Keratinocyte (primary cell): ENCODE measurements at regions not wholly inside any gene's neighbourhood (a gene's known extent, or its start where the extent isn't known, plus 50 kb on each side); places are given as distances from the start of the nearest gene placed in this dataset.

Source experiments
- DNase-seq: peaks from one replicate; pipeline ENCODE4 v3.0.0-alpha.2; 2011; ENCODE audit warnings: low read depth, missing footprints, low spot score
- FAIRE-seq: peaks from 2 replicates; lab custom pipeline; 2011; peaks lifted over from hg19 to GRCh38; lab: Jason Lieb, UNC
- H2AFZ ChIP-seq: 2 replicates; pipeline ENCODE4 v1.6.0; 2012; ENCODE audit warnings: low read length, control low read depth, inconsistent platforms; ENCODE audit not compliant: control insufficient read depth
- H3K27ac ChIP-seq: 2 replicates; pipeline ENCODE4 v1.5.1; 2011; ENCODE audit warnings: low read length; ENCODE audit not compliant: control insufficient read depth, insufficient read depth
- H3K27me3 ChIP-seq: 3 replicates; pipeline ENCODE4 v1.6.0; 2011; ENCODE audit warnings: low read length; ENCODE audit not compliant: control insufficient read depth, insufficient read depth; ENCODE audit errors: extremely low read depth
- H3K36me3 ChIP-seq, 2 experiments: 2 replicates in 1 of 2; 3 replicates in 1 of 2; pipeline ENCODE4 v1.5.1; 2011; ENCODE audit warnings: low read length in 2 of 2, mild to moderate bottlenecking in 1 of 2; ENCODE audit not compliant: control insufficient read depth in 2 of 2, insufficient read depth in 2 of 2; ENCODE audit errors: extremely low read depth in 1 of 2
- H3K4me1 ChIP-seq: 3 replicates; pipeline ENCODE4 v1.5.1; 2011; ENCODE audit warnings: low read length; ENCODE audit not compliant: control insufficient read depth, insufficient read depth; ENCODE audit errors: extremely low read depth
- H3K4me2 ChIP-seq: 3 replicates; pipeline ENCODE4 v1.6.0; 2011; ENCODE audit warnings: low read depth, low read length; ENCODE audit not compliant: control insufficient read depth, insufficient read depth; ENCODE audit errors: extremely low read depth
- H3K4me3 ChIP-seq, 3 experiments: fragments of 200-600 bp in 1 of 3; sonication (generic) in 1 of 3; 2 replicates in 2 of 3; 3 replicates in 1 of 3; pipeline ENCODE4 v1.5.1; 2011 to 2016; ENCODE audit warnings: low read length in 3 of 3, mild to moderate bottlenecking in 3 of 3, control low read depth in 2 of 3, inconsistent platforms in 1 of 3, low read depth in 1 of 3, mixed read lengths in 1 of 3, mixed run types in 1 of 3, moderate library complexity in 1 of 3; ENCODE audit not compliant: control insufficient read depth in 2 of 3, insufficient read depth in 2 of 3; ENCODE audit errors: extremely low read depth in 1 of 3
- H3K79me2 ChIP-seq: 2 replicates; pipeline ENCODE4 v1.6.0; 2012; ENCODE audit warnings: low read length; ENCODE audit not compliant: control insufficient read depth, insufficient read depth
- H3K9ac ChIP-seq: 3 replicates; pipeline ENCODE4 v1.6.0; 2011; ENCODE audit warnings: low read length; ENCODE audit not compliant: control insufficient read depth, insufficient read depth; ENCODE audit errors: extremely low read depth
- H3K9me1 ChIP-seq: 3 replicates; pipeline ENCODE4 v1.6.0; 2011; ENCODE audit warnings: low read length; ENCODE audit not compliant: control insufficient read depth, insufficient read depth; ENCODE audit errors: extremely low read depth
- H3K9me3 ChIP-seq: 2 replicates; pipeline ENCODE4 v1.5.1; 2012; ENCODE audit warnings: low read depth, low read length; ENCODE audit not compliant: control insufficient read depth
- H4K20me1 ChIP-seq: 3 replicates; pipeline ENCODE4 v1.6.0; 2011; ENCODE audit warnings: low read length; ENCODE audit not compliant: control insufficient read depth, insufficient read depth; ENCODE audit errors: extremely low read depth
- EZH2 ChIP-seq: IDR thresholded peaks from one replicate; pipeline ENCODE4 v1.6.1; 2012; ENCODE audit warnings: inconsistent platforms, mild to moderate bottlenecking, low read length, moderate library complexity
- dilution Hi-C: fragments of 300-500 bp; cut with MboI; formaldehyde crosslinking; loops from one replicate; pipeline ENCODE4 v1.7.0; 2020; ENCODE audit warnings: low sequenced_read_pairs; ENCODE audit not compliant: extremely low pct_ligation_motif_present
- TF ChIP-seq, protein P1 (sequence below), 3 experiments: IDR thresholded peaks in 1 of 3; conservative IDR thresholded peaks in 1 of 3; optimal IDR thresholded peaks in 1 of 3; 2 replicates in 2 of 3; 3 replicates in 1 of 3; pipeline versions ENCODE3 to v1.5.1; 2011; ENCODE audit warnings: low read length in 3 of 3, mild to moderate bottlenecking in 3 of 3, moderate library complexity in 2 of 3, control low read depth in 1 of 3, inconsistent platforms in 1 of 3; ENCODE audit not compliant: insufficient read depth in 2 of 3; ENCODE audit errors: extremely low read depth in 1 of 3

- Histone ChIP-seq H3K9me3 (no peaks in the 10 kb centered on the region), H3K79me2 (no peaks in the 10 kb centered on the region), H3K4me1 (no peaks in the 10 kb centered on the region), H3K9me1 (no peaks in the 10 kb centered on the region), H3K4me3 (no peak overlapping the region), H3K36me3 (no peaks in the 10 kb centered on the region), H3K4me2 (no peak overlapping the region), H2AFZ (no peak overlapping the region), H3K27ac (no peak overlapping the region), H3K27me3 (peaks cover 8% of the 10 kb centered on the region), H3K9ac (no peak overlapping the region), H4K20me1 (no peaks in the 10 kb centered on the region)
- dilution Hi-C loops = no loop called here
- no peak for FAIRE-seq
- TF ChIP-seq EZH2 = no peak
- TF ChIP-seq, protein P1, sequence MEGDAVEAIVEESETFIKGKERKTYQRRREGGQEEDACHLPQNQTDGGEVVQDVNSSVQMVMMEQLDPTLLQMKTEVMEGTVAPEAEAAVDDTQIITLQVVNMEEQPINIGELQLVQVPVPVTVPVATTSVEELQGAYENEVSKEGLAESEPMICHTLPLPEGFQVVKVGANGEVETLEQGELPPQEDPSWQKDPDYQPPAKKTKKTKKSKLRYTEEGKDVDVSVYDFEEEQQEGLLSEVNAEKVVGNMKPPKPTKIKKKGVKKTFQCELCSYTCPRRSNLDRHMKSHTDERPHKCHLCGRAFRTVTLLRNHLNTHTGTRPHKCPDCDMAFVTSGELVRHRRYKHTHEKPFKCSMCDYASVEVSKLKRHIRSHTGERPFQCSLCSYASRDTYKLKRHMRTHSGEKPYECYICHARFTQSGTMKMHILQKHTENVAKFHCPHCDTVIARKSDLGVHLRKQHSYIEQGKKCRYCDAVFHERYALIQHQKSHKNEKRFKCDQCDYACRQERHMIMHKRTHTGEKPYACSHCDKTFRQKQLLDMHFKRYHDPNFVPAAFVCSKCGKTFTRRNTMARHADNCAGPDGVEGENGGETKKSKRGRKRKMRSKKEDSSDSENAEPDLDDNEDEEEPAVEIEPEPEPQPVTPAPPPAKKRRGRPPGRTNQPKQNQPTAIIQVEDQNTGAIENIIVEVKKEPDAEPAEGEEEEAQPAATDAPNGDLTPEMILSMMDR (optimal IDR thresholded peaks at IDR 0.05 in 1 of 3, IDR thresholded peaks at IDR 0.05 in 1 of 3, conservative IDR thresholded peaks at IDR 0.05 in 1 of 3; ENCODE audit: extremely low read depth in 1 of 3, insufficient read depth in 2 of 3, low read length in 3 of 3) = no peak
- DNase-seq = no peak
Observed at GRCh38 chr21:35538386-35538785, 489.3 kb upstream of the RUNX1 start.

DNA sequence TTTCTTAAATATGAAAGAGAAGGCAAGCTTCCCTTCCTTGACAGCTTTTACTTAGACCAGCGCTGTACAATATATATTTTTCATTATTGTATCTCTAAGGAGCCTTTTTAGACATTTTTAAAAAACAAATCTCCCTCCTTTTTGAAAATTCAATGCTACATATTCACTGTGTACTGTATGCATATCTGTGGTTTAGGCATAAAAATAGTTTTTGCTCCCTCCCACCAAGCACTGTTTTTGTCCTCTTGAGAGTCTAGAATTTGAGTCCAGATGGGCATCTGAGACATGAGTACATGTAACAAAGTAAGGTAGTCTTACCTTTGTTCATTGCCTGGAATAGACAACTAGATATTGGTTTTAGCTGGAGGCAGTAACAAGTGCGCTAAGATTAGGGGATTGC is 488.5 kb upstream of the RUNX1 start:
- TF ChIP-seq EZH2 = no peak
- TF ChIP-seq, protein P1 (optimal IDR thresholded peaks at IDR 0.05 in 1 of 3, IDR thresholded peaks at IDR 0.05 in 1 of 3, conservative IDR thresholded peaks at IDR 0.05 in 1 of 3; ENCODE audit: extremely low read depth in 1 of 3, insufficient read depth in 2 of 3, low read length in 3 of 3) = no peak
- H3K9ac ChIP-seq = no peak overlapping the region
- dilution Hi-C loops = no loop called here
- peaks cover 3% of the 10 kb centered on the region for H3K27me3 ChIP-seq
- H3K27ac ChIP-seq = no peak overlapping the region
- H3K36me3 ChIP-seq = no peaks in the 10 kb centered on the region
- no peaks in the 10 kb centered on the region for H4K20me1 ChIP-seq
- no peaks in the 10 kb centered on the region for H3K4me1 ChIP-seq
- H3K79me2 ChIP-seq = no peaks in the 10 kb centered on the region
- H2AFZ ChIP-seq = no peak overlapping the region
- DNase-seq (no peak), FAIRE-seq (no peak)
- H3K4me3 ChIP-seq = no peak overlapping the region
- H3K9me3 ChIP-seq = no peaks in the 10 kb centered on the region
- no peaks in the 10 kb centered on the region for H3K9me1 ChIP-seq
- H3K4me2 ChIP-seq = no peak overlapping the region
